Smooth muscle cell (in vitro differentiated cells): ENCODE measurements at regions not wholly inside any gene's neighbourhood (a gene's known extent, or its start where the extent isn't known, plus 50 kb on each side); places are given as distances from the start of the nearest gene placed in this dataset.
"Not testable (repeated sequence)": the region's sequence is repeated elsewhere in the genome, so short reads cannot be mapped to it uniquely, and the experiment has no call there.

Experiments
- DNase-seq: peaks from one replicate; lab custom pipeline; 2025; ENCODE audit not compliant: unreplicated experiment; lab: John Stamatoyannopoulos, UW
- H2AFZ ChIP-seq: fragments of 200-600 bp; sonication (generic); 2 replicates; pipeline ENCODE4 v1.6.0; 2016; ENCODE audit warnings: antibody characterized with exemption, low read depth, mild to moderate bottlenecking
- H3F3A ChIP-seq: fragments of 200-600 bp; sonication (generic); 2 replicates; pipeline ENCODE4 v1.6.0; 2017; ENCODE audit warnings: antibody characterized with exemption, low read depth
- H3K27ac ChIP-seq: fragments of 200-600 bp; sonication (generic); 2 replicates; pipeline ENCODE4 v1.5.1; 2016; ENCODE audit warnings: low read depth, mild to moderate bottlenecking
- H3K27me3 ChIP-seq: fragments of 200-600 bp; sonication (generic); 2 replicates; pipeline ENCODE4 v1.6.1; 2016; ENCODE audit warnings: low read depth, mild to moderate bottlenecking
- H3K36me3 ChIP-seq: fragments of 200-600 bp; sonication (generic); 2 replicates; pipeline ENCODE4 v1.5.1; 2016; ENCODE audit warnings: low read depth
- H3K4me1 ChIP-seq: fragments of 200-600 bp; sonication (generic); 2 replicates; pipeline ENCODE4 v1.5.1; 2016; ENCODE audit warnings: low read depth
- H3K4me2 ChIP-seq: fragments of 200-600 bp; sonication (generic); 2 replicates; pipeline ENCODE4 v1.6.0; 2016; ENCODE audit warnings: mild to moderate bottlenecking
- H3K4me3 ChIP-seq: fragments of 200-600 bp; sonication (generic); 2 replicates; pipeline ENCODE4 v1.5.1; 2016; ENCODE audit warnings: mild to moderate bottlenecking
- H3K79me2 ChIP-seq: fragments of 200-600 bp; sonication (generic); 2 replicates; pipeline ENCODE4 v1.6.0; 2016; ENCODE audit warnings: low read depth, mild to moderate bottlenecking
- H3K9ac ChIP-seq: fragments of 200-600 bp; sonication (generic); 2 replicates; pipeline ENCODE4 v1.6.0; 2016; ENCODE audit warnings: low read depth
- H3K9me3 ChIP-seq: fragments of 200-600 bp; sonication (generic); replicated peaks from 2 replicates; pipeline ENCODE4 v1.5.1; 2016; ENCODE audit warnings: low read depth
- H4K20me1 ChIP-seq: fragments of 200-600 bp; sonication (generic); 2 replicates; pipeline ENCODE4 v1.6.0; 2016; ENCODE audit warnings: low read depth
- WGBS: methylation state at CpG from one replicate; pipeline ENCODE4 v1.1.7; 2016; ENCODE audit warnings: low lambda C conversion rate; 5-methylcytosine and 5-hydroxymethylcytosine counted together
- TF ChIP-seq, protein P1 (sequence below): fragments of 200-600 bp; sonication (generic); IDR thresholded peaks from 2 replicates; pipeline ENCODE4 v1.5.1; 2017; ENCODE audit warnings: borderline replicate concordance, mild to moderate bottlenecking, antibody characterized with exemption; ENCODE audit not compliant: insufficient read depth, poor library complexity, severe bottlenecking

DNA sequence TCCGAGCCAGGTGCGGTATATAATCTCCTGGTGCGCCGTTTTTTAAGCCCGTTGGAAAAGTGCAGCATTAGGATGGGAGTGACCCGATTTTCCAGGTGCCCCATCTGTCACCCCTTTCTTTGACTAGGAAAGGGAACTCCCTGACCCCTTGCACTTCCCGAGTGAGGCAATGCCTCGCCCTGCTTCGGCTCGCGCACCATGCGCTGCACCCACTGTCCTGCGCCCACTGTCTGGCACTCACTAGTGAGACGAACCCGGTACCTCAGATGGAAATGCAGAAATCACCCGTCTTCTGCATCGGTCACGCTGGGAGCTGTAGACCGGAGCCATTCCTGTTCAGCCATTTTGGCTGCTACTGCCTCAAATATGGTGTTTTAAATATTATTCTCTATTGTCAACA, 198.0 kb downstream of the MEIS1 start:
- not testable (repeated sequence) for H3K4me3 ChIP-seq, H3K9ac ChIP-seq, H3K36me3 ChIP-seq, H2AFZ ChIP-seq, DNase-seq, H4K20me1 ChIP-seq, H3K4me1 ChIP-seq, H3K4me2 ChIP-seq, H3K27me3 ChIP-seq, H3K27ac ChIP-seq, H3K9me3 ChIP-seq, H3K79me2 ChIP-seq, H3F3A ChIP-seq
- 92% methylated on average over 19 of the region's 19 CpGs for WGBS

DNA sequence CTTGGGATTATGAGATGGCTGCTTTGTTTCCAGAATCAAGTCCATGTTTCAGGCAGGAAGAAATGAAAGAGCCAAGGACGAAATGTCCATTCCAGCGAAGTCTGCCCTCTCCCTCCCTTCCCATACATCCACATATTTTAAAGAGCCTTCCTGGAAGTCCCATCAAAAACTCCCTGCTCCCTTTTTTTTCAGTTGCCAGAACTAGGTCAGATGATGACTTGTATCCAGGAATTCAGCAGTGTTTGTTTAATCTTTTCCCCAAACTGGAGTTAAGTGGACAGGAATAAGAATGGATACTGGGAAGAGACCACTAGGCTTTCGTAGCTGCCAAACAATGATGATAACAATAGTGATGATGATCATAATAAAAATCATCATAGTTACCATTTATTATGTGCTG, 198.7 kb downstream of the MEIS1 start:
- Histone ChIP-seq H3F3A (no peaks in the 10 kb centered on the region), H3K79me2 (no peaks in the 10 kb centered on the region), H3K36me3 (no peaks in the 10 kb centered on the region), H3K9ac (no peak overlapping the region), H3K27me3 (no peaks in the 10 kb centered on the region), H3K4me3 (no peak overlapping the region), H3K27ac (no peak overlapping the region), H3K4me2 (no peak overlapping the region), H3K4me1 (no peaks in the 10 kb centered on the region), H2AFZ (no peak overlapping the region), H4K20me1 (no peaks in the 10 kb centered on the region), H3K9me3 (no peaks in the 10 kb centered on the region)
- WGBS = 92% methylated on average over 3 of the region's 3 CpGs
- TF ChIP-seq, protein P1, sequence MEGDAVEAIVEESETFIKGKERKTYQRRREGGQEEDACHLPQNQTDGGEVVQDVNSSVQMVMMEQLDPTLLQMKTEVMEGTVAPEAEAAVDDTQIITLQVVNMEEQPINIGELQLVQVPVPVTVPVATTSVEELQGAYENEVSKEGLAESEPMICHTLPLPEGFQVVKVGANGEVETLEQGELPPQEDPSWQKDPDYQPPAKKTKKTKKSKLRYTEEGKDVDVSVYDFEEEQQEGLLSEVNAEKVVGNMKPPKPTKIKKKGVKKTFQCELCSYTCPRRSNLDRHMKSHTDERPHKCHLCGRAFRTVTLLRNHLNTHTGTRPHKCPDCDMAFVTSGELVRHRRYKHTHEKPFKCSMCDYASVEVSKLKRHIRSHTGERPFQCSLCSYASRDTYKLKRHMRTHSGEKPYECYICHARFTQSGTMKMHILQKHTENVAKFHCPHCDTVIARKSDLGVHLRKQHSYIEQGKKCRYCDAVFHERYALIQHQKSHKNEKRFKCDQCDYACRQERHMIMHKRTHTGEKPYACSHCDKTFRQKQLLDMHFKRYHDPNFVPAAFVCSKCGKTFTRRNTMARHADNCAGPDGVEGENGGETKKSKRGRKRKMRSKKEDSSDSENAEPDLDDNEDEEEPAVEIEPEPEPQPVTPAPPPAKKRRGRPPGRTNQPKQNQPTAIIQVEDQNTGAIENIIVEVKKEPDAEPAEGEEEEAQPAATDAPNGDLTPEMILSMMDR = no peak
- no peak for DNase-seq

DNA sequence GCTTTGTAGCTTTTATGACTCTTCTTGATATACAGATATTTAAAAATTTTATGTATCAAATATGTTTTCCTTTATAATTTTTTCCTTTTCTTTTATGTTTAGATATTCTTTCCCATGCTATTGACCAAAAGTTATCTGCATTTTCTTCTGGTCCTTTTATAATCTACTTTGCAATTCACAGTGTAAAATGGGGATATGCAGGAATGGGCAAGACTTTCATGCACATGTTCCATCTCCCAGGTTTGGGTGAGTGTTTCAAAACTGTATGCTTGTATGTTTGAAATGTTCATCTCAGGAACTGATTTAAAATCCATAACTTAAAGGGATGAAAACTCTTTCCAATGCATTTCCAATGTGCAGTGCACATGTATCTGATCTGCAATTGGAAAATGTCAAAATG, 199.9 kb downstream of the MEIS1 start:
- H3K4me2 ChIP-seq = no peak overlapping the region
- H3K4me1 ChIP-seq = no peaks in the 10 kb centered on the region
- no peaks in the 10 kb centered on the region for H3K9me3 ChIP-seq
- H3K79me2 ChIP-seq = no peaks in the 10 kb centered on the region
- H4K20me1 ChIP-seq = no peaks in the 10 kb centered on the region
- H3K36me3 ChIP-seq = no peaks in the 10 kb centered on the region
- TF ChIP-seq, protein P1 = no peak
- no peak for DNase-seq
- no peaks in the 10 kb centered on the region for H3F3A ChIP-seq
- no peak overlapping the region for H3K9ac ChIP-seq
- no peak overlapping the region for H3K27ac ChIP-seq
- H3K4me3 ChIP-seq = no peak overlapping the region
- no peak overlapping the region for H2AFZ ChIP-seq
- no peaks in the 10 kb centered on the region for H3K27me3 ChIP-seq

DNA sequence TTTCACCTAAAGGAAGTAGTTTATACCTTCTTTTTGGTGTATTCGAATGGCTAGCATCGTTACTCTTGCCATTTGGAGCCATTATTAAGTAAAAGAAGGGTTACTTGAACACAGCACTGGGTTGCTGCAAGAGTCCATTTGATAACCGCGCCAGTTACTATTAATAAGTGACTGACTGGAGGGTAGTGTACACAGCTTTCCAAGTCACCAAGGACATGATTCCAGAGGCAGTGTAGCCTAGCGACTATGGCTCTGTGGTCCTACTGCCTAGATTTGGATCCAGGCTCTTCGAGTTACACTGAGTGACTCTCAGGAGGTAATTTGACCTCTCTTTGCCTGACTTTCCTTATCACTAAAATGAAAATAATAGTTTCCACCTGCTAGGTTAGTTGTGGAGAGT, 206.8 kb downstream of the MEIS1 start:
- no peak overlapping the region for H2AFZ ChIP-seq
- no peaks in the 10 kb centered on the region for H4K20me1 ChIP-seq
- no peak overlapping the region for H3K9ac ChIP-seq
- H3K27me3 ChIP-seq = no peaks in the 10 kb centered on the region
- H3K4me2 ChIP-seq = no peak overlapping the region
- H3K79me2 ChIP-seq = no peaks in the 10 kb centered on the region
- TF ChIP-seq, protein P1 = no peak
- no peaks in the 10 kb centered on the region for H3K4me1 ChIP-seq
- WGBS = 94% methylated on average over 6 of the region's 6 CpGs
- DNase-seq = no peak
- H3K4me3 ChIP-seq = no peak overlapping the region
- no peak overlapping the region for H3K27ac ChIP-seq
- no peaks in the 10 kb centered on the region for H3K36me3 ChIP-seq
- no peaks in the 10 kb centered on the region for H3K9me3 ChIP-seq
- H3F3A ChIP-seq = no peaks in the 10 kb centered on the region

DNA sequence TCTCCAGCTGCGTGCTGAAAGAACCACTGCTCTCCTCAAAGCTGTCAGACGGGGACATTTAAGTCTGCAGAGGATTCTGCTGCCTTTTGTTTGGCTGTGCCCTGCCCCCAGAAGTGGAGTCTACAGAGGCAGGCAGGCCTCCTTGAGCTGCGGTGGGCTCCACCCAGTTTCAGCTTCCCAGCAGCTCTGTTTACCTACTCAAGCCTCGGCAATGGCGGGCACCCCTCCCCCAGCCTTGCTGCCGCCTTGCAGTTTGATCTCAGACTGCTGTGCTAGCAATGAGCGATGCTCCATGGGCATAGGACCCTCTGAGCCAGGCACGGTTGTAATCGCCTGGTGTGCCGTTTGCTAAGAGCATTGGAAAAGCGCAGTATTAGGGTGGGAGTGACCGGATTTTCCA, 213.2 kb downstream of the MEIS1 start:
- not testable (repeated sequence) for H4K20me1 ChIP-seq, H3K27me3 ChIP-seq, H3K36me3 ChIP-seq, DNase-seq, H3K4me2 ChIP-seq, H3K27ac ChIP-seq, H3K9ac ChIP-seq, H3K4me1 ChIP-seq, H3K4me3 ChIP-seq, H2AFZ ChIP-seq, H3F3A ChIP-seq, H3K9me3 ChIP-seq, H3K79me2 ChIP-seq
- WGBS = 65% methylated on average over 12 of the region's 12 CpGs
